GM23338 (cell line): ENCODE measurements at regions not wholly inside any gene's neighbourhood (a gene's known extent, or its start where the extent isn't known, plus 50 kb on each side); places are given as distances from the start of the nearest gene placed in this dataset.

Experiments
- ATAC-seq: fragments of 200-7000 bp; cut with Tn5 transposase; 3 replicates; pipeline ENCODE4 v1.9.1; 2020
- DNase-seq: peaks from one replicate; pipeline ENCODE4 v3.0.0-alpha.2; 2015; ENCODE audit warnings: low spot score
- H2AFZ ChIP-seq: fragments of 200-600 bp; sonication (generic); 2 replicates; pipeline ENCODE4 v1.8.0; 2016; ENCODE audit warnings: antibody characterized with exemption, mild to moderate bottlenecking, moderate library complexity
- H3F3A ChIP-seq: fragments of 200-600 bp; sonication (generic); replicated peaks from 2 replicates; pipeline ENCODE4 v1.8.0; 2017; ENCODE audit warnings: antibody characterized with exemption, mixed run types, low read depth
- H3K27ac ChIP-seq: fragments of 200-600 bp; sonication (generic); 2 replicates; pipeline ENCODE4 v1.6.1; 2016; ENCODE audit warnings: low read depth
- H3K27me3 ChIP-seq: fragments of 200-600 bp; sonication (generic); 2 replicates; pipeline ENCODE4 v1.8.0; 2016; ENCODE audit warnings: mild to moderate bottlenecking, mixed run types, moderate library complexity; ENCODE audit not compliant: insufficient read depth
- H3K36me3 ChIP-seq: fragments of 200-600 bp; sonication (generic); 2 replicates; pipeline ENCODE4 v1.8.0; 2016; ENCODE audit warnings: mild to moderate bottlenecking; ENCODE audit not compliant: insufficient read depth
- H3K4me1 ChIP-seq: fragments of 200-600 bp; sonication (generic); 2 replicates; pipeline ENCODE4 v1.8.0; 2016; ENCODE audit warnings: mild to moderate bottlenecking, moderate library complexity; ENCODE audit not compliant: insufficient read depth
- H3K4me2 ChIP-seq: fragments of 200-600 bp; sonication (generic); 2 replicates; pipeline ENCODE4 v1.7.1; 2017; ENCODE audit warnings: mixed run types
- H3K4me3 ChIP-seq: fragments of 200-600 bp; sonication (generic); 2 replicates; pipeline ENCODE4 v1.6.1; 2016; ENCODE audit warnings: mixed run types
- H3K79me2 ChIP-seq: fragments of 200-600 bp; sonication (generic); replicated peaks from 2 replicates; pipeline ENCODE4 v1.8.0; 2017; ENCODE audit warnings: mild to moderate bottlenecking; ENCODE audit not compliant: insufficient read depth
- H3K9me2 ChIP-seq: fragments of 200-600 bp; sonication (generic); 2 replicates; pipeline ENCODE4 v1.8.0; 2017; ENCODE audit not compliant: insufficient read depth
- H4K20me1 ChIP-seq: fragments of 200-600 bp; sonication (generic); replicated peaks from 2 replicates; pipeline ENCODE4 v1.8.0; 2017; ENCODE audit warnings: mild to moderate bottlenecking; ENCODE audit not compliant: insufficient read depth
- H3K27ac Mint-ChIP-seq: 2 replicates; pipeline ENCODE4 v1.8.0; 2020; ENCODE audit warnings: inconsistent platforms, mild to moderate bottlenecking, moderate library complexity, mixed read lengths
- H3K27me3 Mint-ChIP-seq: 3 replicates; pipeline ENCODE4 v1.8.0; 2022; ENCODE audit warnings: low read depth, mild to moderate bottlenecking, moderate library complexity, mixed read lengths, inconsistent platforms; ENCODE audit not compliant: insufficient read depth, poor library complexity
- H3K36me3 Mint-ChIP-seq: 3 replicates; pipeline ENCODE4 v1.8.0; 2021; ENCODE audit warnings: low read depth, mild to moderate bottlenecking, inconsistent platforms, moderate library complexity, mixed read lengths
- H3K4me1 Mint-ChIP-seq: 3 replicates; pipeline ENCODE4 v1.8.0; 2020; ENCODE audit warnings: mild to moderate bottlenecking, inconsistent platforms, mixed read lengths
- H3K4me3 Mint-ChIP-seq: 3 replicates; pipeline ENCODE4 v1.8.0; 2021; ENCODE audit warnings: moderate library complexity, mild to moderate bottlenecking, inconsistent platforms, mixed read lengths
- H3K9me3 Mint-ChIP-seq: 3 replicates; pipeline ENCODE4 v1.8.0; 2020; ENCODE audit warnings: moderate library complexity, mild to moderate bottlenecking, inconsistent platforms, mixed read lengths
- CREB1 ChIP-seq: fragments of 250-450 bp; sonication (Bioruptor Pico); IDR thresholded peaks from 2 replicates; pipeline ENCODE4 v1.5.0; 2020; ENCODE audit warnings: low read depth, mild to moderate bottlenecking, moderate library complexity
- EZH2 ChIP-seq: fragments of 200-600 bp; sonication (generic); IDR thresholded peaks from one replicate; pipeline ENCODE4 v1.8.0; 2017; ENCODE audit warnings: antibody characterized with exemption, mild to moderate bottlenecking, low read depth; ENCODE audit not compliant: unreplicated experiment
- JUNB ChIP-seq: IDR thresholded peaks from one replicate; pipeline ENCODE4 v1.6.1; 2016; ENCODE audit warnings: antibody characterized with exemption; ENCODE audit not compliant: unreplicated experiment
- POLR2AphosphoS5 ChIP-seq: IDR thresholded peaks from 2 replicates; pipeline ENCODE4 v1.6.1; 2016; ENCODE audit warnings: antibody characterized with exemption, low read depth
- STAT1 ChIP-seq: IDR thresholded peaks from one replicate; pipeline ENCODE4 v1.6.1; 2016; ENCODE audit warnings: antibody characterized with exemption; ENCODE audit not compliant: unreplicated experiment
- ZNF114 ChIP-seq: fragments of 250-450 bp; sonication (Bioruptor Pico); IDR thresholded peaks from 2 replicates; pipeline ENCODE4 v1.5.0; 2020; ENCODE audit warnings: mild to moderate bottlenecking, moderate library complexity
- ZNF331 ChIP-seq: fragments of 250-450 bp; sonication (Bioruptor Pico); IDR thresholded peaks from 2 replicates; pipeline ENCODE4 v1.5.0; 2020; ENCODE audit warnings: low read depth, mild to moderate bottlenecking, moderate library complexity
- TF ChIP-seq, protein P1 (sequence below), 2 experiments: fragments of 200-600 bp in 1 of 2; sonication (generic) in 1 of 2; conservative IDR thresholded peaks; 2 replicates each; pipeline versions ENCODE4 v1.5.1 to v1.6.1; 2016 to 2017; ENCODE audit warnings: antibody characterized with exemption in 2 of 2, low read depth in 2 of 2, mild to moderate bottlenecking in 2 of 2, moderate library complexity in 1 of 2
- TF ChIP-seq, protein P2 (sequence below): fragments of 250-450 bp; sonication (Bioruptor Pico); IDR thresholded peaks from 2 replicates; pipeline ENCODE4 v1.5.0; 2020; ENCODE audit warnings: mild to moderate bottlenecking, moderate library complexity

DNA sequence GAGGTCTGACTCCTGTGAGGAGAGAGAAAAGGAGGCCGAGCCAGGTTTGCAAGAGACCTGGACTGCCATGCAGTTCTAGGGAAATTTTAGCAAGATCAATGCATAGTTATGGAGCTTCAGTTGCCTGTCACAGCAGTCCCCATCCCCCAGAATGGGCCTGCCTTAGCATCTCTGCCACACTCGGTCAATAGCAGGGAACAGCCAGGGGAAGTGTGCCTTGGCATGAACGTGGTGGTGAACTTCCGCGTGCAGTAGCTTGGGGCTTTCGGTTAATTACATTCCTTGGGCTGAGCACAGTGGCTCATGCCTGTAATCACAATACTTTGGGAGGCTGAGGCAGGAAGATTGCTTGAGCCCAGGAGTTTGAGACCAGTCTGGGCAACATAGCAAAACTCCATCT lies 157.8 kb downstream of the TLE1 start:
- Histone ChIP-seq H2AFZ (0 out of 2 replicates have a peak overlapping the region, but pooled peaks have one; percentile 16), H3F3A (no peaks in the 10 kb centered on the region), H4K20me1 (no peaks in the 10 kb centered on the region; the same call in 1 of the 2 replicates), H3K27me3 (no peaks in the 10 kb centered on the region), H3K9me2 (no peaks in the 10 kb centered on the region), H3K4me2 (no peak overlapping the region), H3K4me1 (peaks cover 24% of the 10 kb centered on the region), H3K36me3 (no peaks in the 10 kb centered on the region), H3K27ac (no peak overlapping the region), H3K79me2 (no peaks in the 10 kb centered on the region), H3K4me3 (no peak overlapping the region)
- ATAC-seq (no peak), DNase-seq (no peak)
- Mint-ChIP-seq H3K36me3 (no peaks in the 10 kb centered on the region), H3K27ac (no peak overlapping the region), H3K4me1 (peaks cover 10% of the 10 kb centered on the region; the same call in 2 of the 3 replicates), H3K4me3 (no peak overlapping the region), H3K27me3 (no peaks in the 10 kb centered on the region), H3K9me3 (no peaks in the 10 kb centered on the region)
- TF ChIP-seq CREB1 (CRISPR knock-in tag) (no peak), EZH2 (no peak), POLR2AphosphoS5 (no peak), JUNB (no peak), ZNF114 (no peak), STAT1 (no peak), ZNF331 (no peak)
- TF ChIP-seq, protein P1, sequence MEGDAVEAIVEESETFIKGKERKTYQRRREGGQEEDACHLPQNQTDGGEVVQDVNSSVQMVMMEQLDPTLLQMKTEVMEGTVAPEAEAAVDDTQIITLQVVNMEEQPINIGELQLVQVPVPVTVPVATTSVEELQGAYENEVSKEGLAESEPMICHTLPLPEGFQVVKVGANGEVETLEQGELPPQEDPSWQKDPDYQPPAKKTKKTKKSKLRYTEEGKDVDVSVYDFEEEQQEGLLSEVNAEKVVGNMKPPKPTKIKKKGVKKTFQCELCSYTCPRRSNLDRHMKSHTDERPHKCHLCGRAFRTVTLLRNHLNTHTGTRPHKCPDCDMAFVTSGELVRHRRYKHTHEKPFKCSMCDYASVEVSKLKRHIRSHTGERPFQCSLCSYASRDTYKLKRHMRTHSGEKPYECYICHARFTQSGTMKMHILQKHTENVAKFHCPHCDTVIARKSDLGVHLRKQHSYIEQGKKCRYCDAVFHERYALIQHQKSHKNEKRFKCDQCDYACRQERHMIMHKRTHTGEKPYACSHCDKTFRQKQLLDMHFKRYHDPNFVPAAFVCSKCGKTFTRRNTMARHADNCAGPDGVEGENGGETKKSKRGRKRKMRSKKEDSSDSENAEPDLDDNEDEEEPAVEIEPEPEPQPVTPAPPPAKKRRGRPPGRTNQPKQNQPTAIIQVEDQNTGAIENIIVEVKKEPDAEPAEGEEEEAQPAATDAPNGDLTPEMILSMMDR (conservative IDR thresholded peaks at IDR 0.05; ENCODE audit: low read depth in 2 of 2): no peak
- TF ChIP-seq, protein P2, sequence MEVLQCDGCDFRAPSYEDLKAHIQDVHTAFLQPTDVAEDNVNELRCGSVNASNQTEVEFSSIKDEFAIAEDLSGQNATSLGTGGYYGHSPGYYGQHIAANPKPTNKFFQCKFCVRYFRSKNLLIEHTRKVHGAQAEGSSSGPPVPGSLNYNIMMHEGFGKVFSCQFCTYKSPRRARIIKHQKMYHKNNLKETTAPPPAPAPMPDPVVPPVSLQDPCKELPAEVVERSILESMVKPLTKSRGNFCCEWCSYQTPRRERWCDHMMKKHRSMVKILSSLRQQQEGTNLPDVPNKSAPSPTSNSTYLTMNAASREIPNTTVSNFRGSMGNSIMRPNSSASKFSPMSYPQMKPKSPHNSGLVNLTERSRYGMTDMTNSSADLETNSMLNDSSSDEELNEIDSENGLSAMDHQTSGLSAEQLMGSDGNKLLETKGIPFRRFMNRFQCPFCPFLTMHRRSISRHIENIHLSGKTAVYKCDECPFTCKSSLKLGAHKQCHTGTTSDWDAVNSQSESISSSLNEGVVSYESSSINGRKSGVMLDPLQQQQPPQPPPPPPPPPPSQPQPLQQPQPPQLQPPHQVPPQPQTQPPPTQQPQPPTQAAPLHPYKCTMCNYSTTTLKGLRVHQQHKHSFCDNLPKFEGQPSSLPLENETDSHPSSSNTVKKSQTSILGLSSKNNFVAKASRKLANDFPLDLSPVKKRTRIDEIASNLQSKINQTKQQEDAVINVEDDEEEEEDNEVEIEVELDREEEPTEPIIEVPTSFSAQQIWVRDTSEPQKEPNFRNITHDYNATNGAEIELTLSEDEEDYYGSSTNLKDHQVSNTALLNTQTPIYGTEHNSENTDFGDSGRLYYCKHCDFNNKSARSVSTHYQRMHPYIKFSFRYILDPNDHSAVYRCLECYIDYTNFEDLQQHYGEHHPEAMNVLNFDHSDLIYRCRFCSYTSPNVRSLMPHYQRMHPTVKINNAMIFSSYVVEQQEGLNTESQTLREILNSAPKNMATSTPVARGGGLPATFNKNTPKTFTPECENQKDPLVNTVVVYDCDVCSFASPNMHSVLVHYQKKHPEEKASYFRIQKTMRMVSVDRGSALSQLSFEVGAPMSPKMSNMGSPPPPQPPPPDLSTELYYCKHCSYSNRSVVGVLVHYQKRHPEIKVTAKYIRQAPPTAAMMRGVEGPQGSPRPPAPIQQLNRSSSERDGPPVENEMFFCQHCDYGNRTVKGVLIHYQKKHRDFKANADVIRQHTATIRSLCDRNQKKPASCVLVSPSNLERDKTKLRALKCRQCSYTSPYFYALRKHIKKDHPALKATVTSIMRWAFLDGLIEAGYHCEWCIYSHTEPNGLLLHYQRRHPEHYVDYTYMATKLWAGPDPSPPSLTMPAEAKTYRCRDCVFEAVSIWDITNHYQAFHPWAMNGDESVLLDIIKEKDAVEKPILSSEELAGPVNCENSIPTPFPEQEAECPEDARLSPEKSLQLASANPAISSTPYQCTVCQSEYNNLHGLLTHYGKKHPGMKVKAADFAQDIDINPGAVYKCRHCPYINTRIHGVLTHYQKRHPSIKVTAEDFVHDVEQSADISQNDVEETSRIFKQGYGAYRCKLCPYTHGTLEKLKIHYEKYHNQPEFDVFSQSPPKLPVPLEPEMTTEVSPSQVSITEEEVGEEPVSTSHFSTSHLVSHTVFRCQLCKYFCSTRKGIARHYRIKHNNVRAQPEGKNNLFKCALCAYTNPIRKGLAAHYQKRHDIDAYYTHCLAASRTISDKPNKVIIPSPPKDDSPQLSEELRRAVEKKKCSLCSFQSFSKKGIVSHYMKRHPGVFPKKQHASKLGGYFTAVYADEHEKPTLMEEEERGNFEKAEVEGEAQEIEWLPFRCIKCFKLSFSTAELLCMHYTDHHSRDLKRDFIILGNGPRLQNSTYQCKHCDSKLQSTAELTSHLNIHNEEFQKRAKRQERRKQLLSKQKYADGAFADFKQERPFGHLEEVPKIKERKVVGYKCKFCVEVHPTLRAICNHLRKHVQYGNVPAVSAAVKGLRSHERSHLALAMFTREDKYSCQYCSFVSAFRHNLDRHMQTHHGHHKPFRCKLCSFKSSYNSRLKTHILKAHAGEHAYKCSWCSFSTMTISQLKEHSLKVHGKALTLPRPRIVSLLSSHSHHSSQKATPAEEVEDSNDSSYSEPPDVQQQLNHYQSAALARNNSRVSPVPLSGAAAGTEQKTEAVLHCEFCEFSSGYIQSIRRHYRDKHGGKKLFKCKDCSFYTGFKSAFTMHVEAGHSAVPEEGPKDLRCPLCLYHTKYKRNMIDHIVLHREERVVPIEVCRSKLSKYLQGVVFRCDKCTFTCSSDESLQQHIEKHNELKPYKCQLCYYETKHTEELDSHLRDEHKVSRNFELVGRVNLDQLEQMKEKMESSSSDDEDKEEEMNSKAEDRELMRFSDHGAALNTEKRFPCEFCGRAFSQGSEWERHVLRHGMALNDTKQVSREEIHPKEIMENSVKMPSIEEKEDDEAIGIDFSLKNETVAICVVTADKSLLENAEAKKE (CRISPR knock-in tag): no peak
